GM19397 (cell line): ENCODE measurements at regions not wholly inside any gene's neighbourhood (a gene's known extent, or its start where the extent isn't known, plus 50 kb on each side); places are given as distances from the start of the nearest gene placed in this dataset.

Experiments
- ATAC-seq: cut with Tn5 transposase; IDR thresholded peaks from one replicate; pipeline ENCODE4 v1.9.1; 2021; ENCODE audit warnings: mild to moderate bottlenecking, moderate library complexity; ENCODE audit not compliant: unreplicated experiment

- ATAC-seq: no peak
Observed at GRCh38 chr7:79593866-79594301, 140.4 kb upstream of the MAGI2 start.

GRCh38 chr7:79590916-79591623 is 137.6 kb upstream of the MAGI2 start:
- no peak for ATAC-seq

- no peak for ATAC-seq
Observed at GRCh38 chr7:79590391-79590790, 136.9 kb upstream of the MAGI2 start.

- no peak for ATAC-seq
Observed at GRCh38 chr7:79570903-79571302, 117.4 kb upstream of the MAGI2 start.

- no peak for ATAC-seq
Observed at GRCh38 chr7:79563821-79564522, 110.5 kb upstream of the MAGI2 start.

- ATAC-seq: no peak
Observed at GRCh38 chr7:79555571-79555970, 102.1 kb upstream of the MAGI2 start.

GRCh38 chr7:79553811-79554555 is 100.5 kb upstream of the MAGI2 start:
- no peak for ATAC-seq

- ATAC-seq: no peak
Observed at GRCh38 chr7:79552463-79552862, 99.0 kb upstream of the MAGI2 start.

- no peak for ATAC-seq
Observed at GRCh38 chr7:79548727-79549126, 95.3 kb upstream of the MAGI2 start.

- ATAC-seq: no peak
Observed at GRCh38 chr7:79547132-79547531, 93.7 kb upstream of the MAGI2 start.

GRCh38 chr7:79540592-79540991 is 87.1 kb upstream of the MAGI2 start:
- ATAC-seq: no peak

- no peak for ATAC-seq
Observed at GRCh38 chr7:79534128-79534527, 80.7 kb upstream of the MAGI2 start.

- ATAC-seq: no peak
Observed at GRCh38 chr7:79531905-79532664, 78.6 kb upstream of the MAGI2 start.

- no peak for ATAC-seq
Observed at GRCh38 chr7:79531116-79531515, 77.6 kb upstream of the MAGI2 start.

- ATAC-seq: no peak
Observed at GRCh38 chr7:79529881-79530235, 76.4 kb upstream of the MAGI2 start.

GRCh38 chr7:79529214-79529880 is 75.9 kb upstream of the MAGI2 start:
- no peak for ATAC-seq

GRCh38 chr7:79528421-79528820 is 75.0 kb upstream of the MAGI2 start:
- no peak for ATAC-seq

GRCh38 chr7:79524048-79524447 is 70.6 kb upstream of the MAGI2 start:
- no peak for ATAC-seq

GRCh38 chr7:79523436-79523835 is 70.0 kb upstream of the MAGI2 start:
- no peak for ATAC-seq

GRCh38 chr7:79520543-79520942 is 67.1 kb upstream of the MAGI2 start:
- no peak for ATAC-seq

GRCh38 chr7:79515358-79515757 is 61.9 kb upstream of the MAGI2 start:
- no peak for ATAC-seq
